SK-N-SH (cell line): ENCODE measurements at regions not wholly inside any gene's neighbourhood (a gene's known extent, or its start where the extent isn't known, plus 50 kb on each side); places are given as distances from the start of the nearest gene placed in this dataset.

Experiments used
- CTCF ChIA-PET: fragments of 300-600, 350-600 bp; formaldehyde crosslinking; extraction: SDS; loops from one replicate; lab custom pipeline; 2021; lab: Yijun Ruan, JAX
- POLR2A ChIA-PET: fragments of 350-600 bp; sonication (Branson Sonifier 250); formaldehyde crosslinking; extraction: SDS; loops from one replicate; lab custom pipeline; 2020; ENCODE audit warnings: antibody characterized with exemption, inconsistent platforms; lab: Yijun Ruan, JAX
- DNase-seq: peaks from one replicate; pipeline ENCODE4 v3.0.0; 2012
- H2AFZ ChIP-seq: fragments of 200-600 bp; sonication (generic); 2 replicates; pipeline ENCODE4 v1.8.1; 2016; ENCODE audit warnings: antibody characterized with exemption, mild to moderate bottlenecking, low read depth
- H3F3A ChIP-seq: fragments of 200-600 bp; sonication (generic); replicated peaks from 2 replicates; pipeline ENCODE3; 2016; ENCODE audit warnings: antibody characterized with exemption, mild to moderate bottlenecking; ENCODE audit not compliant: insufficient read depth
- H3K27ac ChIP-seq, 2 experiments: fragments of 200-500 bp in 1 of 2; fragments of 200-600 bp in 1 of 2; sonication (Bioruptor generic) in 1 of 2; sonication (generic), shearing (Covaris generic) in 1 of 2; 2 replicates each; pipeline versions ENCODE4 v1.5.1 to v1.6.1; 2014 to 2016; ENCODE audit warnings: low read depth in 2 of 2, inconsistent platforms in 1 of 2, low read length in 1 of 2, mild to moderate bottlenecking in 1 of 2, mixed read lengths in 1 of 2
- H3K27me3 ChIP-seq: fragments of 200-600 bp; sonication (generic), shearing (Covaris generic); 2 replicates; pipeline ENCODE4 v1.6.1; 2016; ENCODE audit warnings: mixed run types; ENCODE audit not compliant: insufficient read depth
- H3K36me3 ChIP-seq, 2 experiments: fragments of 200-500 bp in 1 of 2; fragments of 200-600 bp in 1 of 2; sonication (Bioruptor generic) in 1 of 2; sonication (generic) in 1 of 2; replicated peaks in 1 of 2; 2 replicates each; pipeline versions ENCODE3 to v1.5.1; 2014 to 2016; ENCODE audit warnings: low read length in 1 of 2, mild to moderate bottlenecking in 1 of 2; ENCODE audit not compliant: insufficient read depth in 2 of 2, control insufficient read depth in 1 of 2
- H3K4me1 ChIP-seq, 2 experiments: fragments of 200-500 bp in 1 of 2; fragments of 200-600 bp in 1 of 2; sonication (Bioruptor generic) in 1 of 2; sonication (generic), shearing (Covaris generic) in 1 of 2; 2 replicates each; pipeline versions ENCODE4 v1.5.1 to v1.6.1; 2014 to 2016; ENCODE audit warnings: low read depth in 1 of 2, low read length in 1 of 2, mixed run types in 1 of 2; ENCODE audit not compliant: insufficient read depth in 2 of 2, control insufficient read depth in 1 of 2
- H3K4me2 ChIP-seq: fragments of 200-600 bp; sonication (generic), shearing (Covaris generic); 2 replicates; pipeline ENCODE4 v1.6.1; 2017; ENCODE audit warnings: mixed run types
- H3K4me3 ChIP-seq, 2 experiments: fragments of 200-500 bp in 1 of 2; fragments of 200-600 bp in 1 of 2; sonication (Bioruptor generic) in 1 of 2; sonication (generic), shearing (Covaris generic) in 1 of 2; 2 replicates each; pipeline versions ENCODE4 v1.5.1 to v1.8.1; 2014 to 2016; ENCODE audit warnings: low read depth in 2 of 2, inconsistent platforms in 1 of 2, low read length in 1 of 2, mild to moderate bottlenecking in 1 of 2, mixed read lengths in 1 of 2, moderate library complexity in 1 of 2
- H3K79me2 ChIP-seq: fragments of 200-600 bp; sonication (generic); 2 replicates; pipeline ENCODE4 v1.8.1; 2017; ENCODE audit warnings: mild to moderate bottlenecking; ENCODE audit not compliant: insufficient read depth
- H3K9ac ChIP-seq: fragments of 200-600 bp; sonication (generic); 2 replicates; pipeline ENCODE4 v1.6.1; 2017; ENCODE audit warnings: mixed run types
- H3K9me2 ChIP-seq: fragments of 200-600 bp; sonication (generic); 2 replicates; pipeline ENCODE4 v1.6.1; 2017; ENCODE audit warnings: mixed run types
- H3K9me3 ChIP-seq: fragments of 200-600 bp; sonication (generic); 2 replicates; pipeline ENCODE4 v1.6.1; 2017; ENCODE audit warnings: mixed run types, mild to moderate bottlenecking, moderate library complexity
- H4K20me1 ChIP-seq: fragments of 200-600 bp; sonication (generic); 2 replicates; pipeline ENCODE4 v1.6.1; 2017; ENCODE audit warnings: mild to moderate bottlenecking, mixed run types; ENCODE audit not compliant: insufficient read depth
- ELF1 ChIP-seq: IDR thresholded peaks from 2 replicates; pipeline ENCODE4 v1.4.0; 2012
- EP300 ChIP-seq, 2 experiments: IDR thresholded peaks; 2 replicates each; pipeline versions ENCODE4 v1.4.0 to v1.6.1; 2012; ENCODE audit warnings: borderline replicate concordance in 1 of 2, low read depth in 1 of 2, low read length in 1 of 2
- EZH2phosphoT487 ChIP-seq: fragments of 200-600 bp; sonication (generic); IDR thresholded peaks from 2 replicates; pipeline ENCODE4 v1.6.1; 2017; ENCODE audit warnings: low read depth, mixed run types, mild to moderate bottlenecking, antibody characterized with exemption, moderate library complexity, borderline replicate concordance
- FOXM1 ChIP-seq: IDR thresholded peaks from 2 replicates; pipeline ENCODE4 v1.4.0; 2012; ENCODE audit warnings: low read depth, mild to moderate bottlenecking
- GATA2 ChIP-seq: sonication (generic); formaldehyde crosslinking; IDR thresholded peaks from 2 replicates; pipeline ENCODE4 v1.5.0; 2020; ENCODE audit warnings: mild to moderate bottlenecking, missing genetic modification reagents
- IRF3 ChIP-seq: fragments of 150-350 bp; IDR thresholded peaks from 2 replicates; pipeline ENCODE4 v1.6.1; 2016; ENCODE audit warnings: mild to moderate bottlenecking, low read depth, low read length
- JUND ChIP-seq: IDR thresholded peaks from 2 replicates; pipeline ENCODE4 v1.4.0; 2012
- MEF2A ChIP-seq: IDR thresholded peaks from 2 replicates; pipeline ENCODE4 v1.4.0; 2012; ENCODE audit warnings: low read depth, borderline replicate concordance
- NFIC ChIP-seq: IDR thresholded peaks from 2 replicates; pipeline ENCODE4 v1.4.0; 2012; ENCODE audit warnings: borderline replicate concordance
- NRF1 ChIP-seq: IDR thresholded peaks from 2 replicates; pipeline ENCODE4 v1.6.1; 2012; ENCODE audit warnings: low read depth, mild to moderate bottlenecking, low read length
- PBX3 ChIP-seq: IDR thresholded peaks from 2 replicates; pipeline ENCODE4; 2012
- RFX5 ChIP-seq: IDR thresholded peaks from 2 replicates; pipeline ENCODE4 v1.6.1; 2012; ENCODE audit warnings: mild to moderate bottlenecking, improper control_type of control experiment, low read length
- SIN3A ChIP-seq: IDR thresholded peaks from 2 replicates; pipeline ENCODE4 v1.6.1; 2012; ENCODE audit warnings: low read depth, mild to moderate bottlenecking, low read length, moderate library complexity, borderline replicate concordance
- TEAD4 ChIP-seq: IDR thresholded peaks from 2 replicates; pipeline ENCODE4 v1.4.0; 2012; ENCODE audit warnings: mild to moderate bottlenecking, borderline replicate concordance; ENCODE audit not compliant: insufficient read depth
- USF1 ChIP-seq: IDR thresholded peaks from 2 replicates; pipeline ENCODE4 v1.4.0; 2012; ENCODE audit warnings: low read depth, borderline replicate concordance
- USF2 ChIP-seq: fragments of 150-350 bp; IDR thresholded peaks from 2 replicates; pipeline ENCODE4 v1.6.1; 2017; ENCODE audit warnings: antibody characterized with exemption, low read length, low read depth, borderline replicate concordance
- YY1 ChIP-seq: IDR thresholded peaks from 2 replicates; pipeline ENCODE4 v1.4.0; 2012; ENCODE audit warnings: low read depth, mild to moderate bottlenecking
- WGBS: methylation state at CpG from one replicate; pipeline ENCODE4 v1.1.6; 2017; ENCODE audit warnings: low lambda C conversion rate; 5-methylcytosine and 5-hydroxymethylcytosine counted together
- TF ChIP-seq, protein P1 (sequence below): IDR thresholded peaks from 2 replicates; pipeline ENCODE4 v1.4.0; 2012; ENCODE audit warnings: low read depth, borderline replicate concordance

DNA sequence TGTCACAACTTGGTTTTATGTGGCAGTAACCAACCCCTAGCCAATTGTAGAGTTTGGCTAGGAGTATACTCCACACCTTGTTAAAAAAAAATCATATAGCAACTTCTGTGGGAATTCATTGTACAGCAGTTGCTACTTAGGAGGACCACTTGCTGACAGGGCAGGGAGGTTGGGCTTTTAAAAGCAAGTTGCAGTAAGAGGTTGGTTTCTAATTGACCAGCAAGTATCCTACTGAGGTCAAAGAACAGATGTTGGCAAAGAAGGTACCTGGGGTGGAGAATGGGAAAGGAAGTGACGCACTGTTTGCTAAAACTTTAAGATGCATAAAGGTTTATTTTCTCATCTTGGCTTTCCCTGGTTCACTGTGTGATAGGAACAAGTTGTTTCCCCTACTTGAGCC is 104.6 kb downstream of the TBX3 start:
- Histone ChIP-seq H4K20me1 (no peaks in the 10 kb centered on the region), H3K4me1 (no peaks in the 10 kb centered on the region), H3K9me2 (no peaks in the 10 kb centered on the region)
- TF ChIP-seq, protein P1, sequence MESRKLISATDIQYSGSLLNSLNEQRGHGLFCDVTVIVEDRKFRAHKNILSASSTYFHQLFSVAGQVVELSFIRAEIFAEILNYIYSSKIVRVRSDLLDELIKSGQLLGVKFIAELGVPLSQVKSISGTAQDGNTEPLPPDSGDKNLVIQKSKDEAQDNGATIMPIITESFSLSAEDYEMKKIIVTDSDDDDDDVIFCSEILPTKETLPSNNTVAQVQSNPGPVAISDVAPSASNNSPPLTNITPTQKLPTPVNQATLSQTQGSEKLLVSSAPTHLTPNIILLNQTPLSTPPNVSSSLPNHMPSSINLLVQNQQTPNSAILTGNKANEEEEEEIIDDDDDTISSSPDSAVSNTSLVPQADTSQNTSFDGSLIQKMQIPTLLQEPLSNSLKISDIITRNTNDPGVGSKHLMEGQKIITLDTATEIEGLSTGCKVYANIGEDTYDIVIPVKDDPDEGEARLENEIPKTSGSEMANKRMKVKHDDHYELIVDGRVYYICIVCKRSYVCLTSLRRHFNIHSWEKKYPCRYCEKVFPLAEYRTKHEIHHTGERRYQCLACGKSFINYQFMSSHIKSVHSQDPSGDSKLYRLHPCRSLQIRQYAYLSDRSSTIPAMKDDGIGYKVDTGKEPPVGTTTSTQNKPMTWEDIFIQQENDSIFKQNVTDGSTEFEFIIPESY: no peak
- no peak for TF ChIP-seq YY1
- no peak for TF ChIP-seq MEF2A
- TF ChIP-seq JUND: no peak
- TF ChIP-seq ELF1: no peak
- no peak for TF ChIP-seq FOXM1
- no peak for TF ChIP-seq USF1
- no peak for TF ChIP-seq IRF3
- no peak for TF ChIP-seq SIN3A
- no peak for TF ChIP-seq GATA2 (CRISPR knock-in tag)
- no peak for TF ChIP-seq USF2
- TF ChIP-seq RFX5: no peak
- TF ChIP-seq, all 33 proteins: peak for 0
- POLR2A ChIA-PET: no interaction called here
- no peaks in the 10 kb centered on the region for H3K27me3 ChIP-seq
- no peaks in the 10 kb centered on the region for H3F3A ChIP-seq
- no peaks in the 10 kb centered on the region for H3K36me3 ChIP-seq
- no peak overlapping the region for H3K9ac ChIP-seq
- WGBS: 3% methylated on average over 1 of the region's 1 CpG
- H3K4me3 ChIP-seq: no peak overlapping the region
- no peak overlapping the region for H2AFZ ChIP-seq
- H3K79me2 ChIP-seq: no peaks in the 10 kb centered on the region
- DNase-seq: no peak
- H3K9me3 ChIP-seq: no peaks in the 10 kb centered on the region
- no peak overlapping the region for H3K27ac ChIP-seq
- CTCF ChIA-PET: interaction anchor here (1.0 kb wide), 1 partner anchor 599 kb away, joined by 3 read pairs; no protein-coding TSS in a partner anchor
- no peak overlapping the region for H3K4me2 ChIP-seq

DNA sequence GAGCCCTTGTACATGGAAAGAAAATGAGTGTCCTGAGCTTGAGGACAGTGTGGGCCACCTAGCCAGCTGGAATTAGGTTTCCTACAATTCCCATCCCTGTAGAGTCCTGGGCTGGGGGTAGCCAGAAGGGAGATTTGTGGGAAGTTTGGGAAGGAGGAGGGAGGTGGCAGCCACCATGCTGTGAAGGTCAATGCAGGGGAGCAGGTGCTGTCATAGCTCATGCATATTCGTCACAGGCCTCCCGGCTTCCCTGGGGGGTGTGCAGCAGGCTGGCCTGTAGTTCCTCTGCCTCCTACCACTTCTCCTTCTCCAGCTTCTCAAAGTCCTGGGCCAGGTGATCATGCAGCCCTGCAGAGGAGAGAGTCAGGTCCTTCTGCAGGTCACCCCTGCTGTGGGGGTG is 121.3 kb downstream of the TBX3 start:
- Histone ChIP-seq H3K79me2 (no peaks in the 10 kb centered on the region), H4K20me1 (no peaks in the 10 kb centered on the region), H3K4me3 (no peak overlapping the region), H2AFZ (no peak overlapping the region), H3K27me3 (peaks cover 5% of the 10 kb centered on the region; the same call in 1 of the 2 replicates), H3K27ac (no peak overlapping the region), H3K9me2 (no peaks in the 10 kb centered on the region), H3K4me2 (no peak overlapping the region), H3K9ac (no peak overlapping the region), H3K36me3 (no peaks in the 10 kb centered on the region), H3F3A (no peaks in the 10 kb centered on the region), H3K4me1 (no peaks in the 10 kb centered on the region), H3K9me3 (no peaks in the 10 kb centered on the region)
- no peak for DNase-seq
- ChIA-PET CTCF (interaction anchor here (1.1 to 1.5 kb wide), 2 partner anchors 54 to 582 kb away, joined by 3 to 5 read pairs; no protein-coding TSS in a partner anchor), POLR2A (no interaction called here)
- TF ChIP-seq RFX5: no peak
- no peak for TF ChIP-seq PBX3
- TF ChIP-seq NFIC: no peak
- TF ChIP-seq JUND: no peak
- TF ChIP-seq, protein P1: no peak
- TF ChIP-seq EZH2phosphoT487: no peak
- no peak for TF ChIP-seq EP300 (IDR thresholded peaks at IDR 0.05; ENCODE audit: borderline replicate concordance in 1 of 2, low read depth in 1 of 2, low read length in 1 of 2)
- no peak for TF ChIP-seq FOXM1
- TF ChIP-seq NRF1: no peak
- no peak for TF ChIP-seq TEAD4
- no peak for TF ChIP-seq USF2
- TF ChIP-seq SIN3A: no peak
- 8% methylated on average over 2 of the region's 2 CpGs for WGBS
